ENCODE measurements at regions not wholly inside any gene's neighbourhood (a gene's known extent, or its start where the extent isn't known, plus 50 kb on each side); places are given as distances from the start of the nearest gene placed in this dataset.
A peak's percentile ranks its signal among the peaks of the same experiment; 100 is the strongest.

DNA sequence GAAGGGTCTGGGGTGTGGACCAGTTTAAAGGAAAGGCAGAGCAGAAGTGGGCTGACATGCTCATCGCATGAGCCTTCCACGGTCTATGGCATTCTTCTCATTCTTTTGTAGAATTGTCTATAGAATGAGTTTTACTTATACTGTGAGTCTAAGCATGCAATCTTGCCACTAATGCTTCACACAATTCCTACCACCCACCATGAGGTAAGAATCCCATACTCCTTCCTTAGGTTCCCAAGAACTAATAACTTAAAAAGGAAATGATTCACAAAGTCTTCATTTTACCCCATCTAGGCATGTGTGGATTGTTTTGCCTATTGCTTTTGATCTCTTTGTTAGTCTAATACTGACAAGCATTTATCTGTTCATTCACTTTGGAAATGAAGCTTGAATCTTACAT is 195.2 kb downstream of the LY86 start:
- TF ChIP-seq CTCF (conservative IDR thresholded peaks at IDR 0.05; ENCODE audit: low read depth, low read length): no peak
- DNase-seq (ENCODE audit: low read depth): no peak
- H3K4me3 ChIP-seq (ENCODE audit: low read depth, low read length): no peak overlapping the region

DNA sequence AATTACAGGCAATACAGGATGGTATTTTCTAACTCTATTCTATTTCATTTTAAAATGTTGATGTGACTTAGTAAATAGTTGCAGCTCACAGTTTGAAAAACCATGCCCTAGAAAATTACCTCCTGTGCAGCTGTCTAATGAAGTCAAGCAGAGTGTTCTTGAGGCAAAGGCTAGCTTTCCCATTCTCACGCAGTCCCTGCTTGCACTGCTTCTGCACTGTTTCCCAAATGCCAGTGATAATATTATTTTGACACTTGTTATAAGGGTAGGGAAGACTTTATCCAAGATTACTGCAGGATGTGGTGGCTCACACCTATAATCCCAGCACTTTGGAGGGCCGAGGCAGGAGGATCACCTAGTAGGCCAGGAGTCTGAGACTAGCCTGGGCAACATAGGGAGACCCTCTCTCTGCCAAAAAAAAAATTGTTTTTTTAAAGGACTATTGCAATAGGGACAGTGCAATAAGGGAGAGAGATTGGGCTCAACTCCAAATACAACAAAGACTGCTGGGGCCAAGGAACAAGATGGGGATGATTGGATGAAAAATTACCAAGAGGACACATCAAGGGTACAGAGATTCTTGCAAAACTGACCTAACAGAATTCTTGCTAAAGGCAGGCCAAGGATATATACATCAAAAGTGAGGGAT is 196.1 kb downstream of the LY86 start:
- H3K4me3 ChIP-seq (ENCODE audit: low read depth, low read length): no peak overlapping the region
- no peak for TF ChIP-seq CTCF (conservative IDR thresholded peaks at IDR 0.05; ENCODE audit: low read depth, low read length)
- DNase-seq (ENCODE audit: low read depth): no peak

DNA sequence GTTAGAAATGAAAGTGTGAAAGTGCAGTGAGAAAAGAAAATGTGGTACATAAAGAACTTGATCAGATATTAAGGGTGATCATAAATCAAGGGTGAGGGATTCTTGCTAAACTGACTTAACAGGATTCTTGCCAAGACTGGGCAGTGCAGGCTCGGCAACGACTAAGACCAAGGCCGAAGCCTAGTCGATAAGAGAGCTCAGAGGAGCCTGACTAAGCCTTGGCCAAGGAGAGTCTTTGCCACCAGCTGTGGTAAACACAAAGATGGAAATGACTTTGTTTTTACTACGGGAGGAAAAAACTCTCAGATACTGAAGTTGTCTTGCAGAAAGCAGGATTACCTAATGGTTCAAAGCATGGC is 196.6 kb downstream of the LY86 start:
- TF ChIP-seq CTCF (conservative IDR thresholded peaks at IDR 0.05; ENCODE audit: low read depth, low read length): no peak
- DNase-seq (ENCODE audit: low read depth): no peak
- no peak overlapping the region for H3K4me3 ChIP-seq (ENCODE audit: low read depth, low read length)

DNA sequence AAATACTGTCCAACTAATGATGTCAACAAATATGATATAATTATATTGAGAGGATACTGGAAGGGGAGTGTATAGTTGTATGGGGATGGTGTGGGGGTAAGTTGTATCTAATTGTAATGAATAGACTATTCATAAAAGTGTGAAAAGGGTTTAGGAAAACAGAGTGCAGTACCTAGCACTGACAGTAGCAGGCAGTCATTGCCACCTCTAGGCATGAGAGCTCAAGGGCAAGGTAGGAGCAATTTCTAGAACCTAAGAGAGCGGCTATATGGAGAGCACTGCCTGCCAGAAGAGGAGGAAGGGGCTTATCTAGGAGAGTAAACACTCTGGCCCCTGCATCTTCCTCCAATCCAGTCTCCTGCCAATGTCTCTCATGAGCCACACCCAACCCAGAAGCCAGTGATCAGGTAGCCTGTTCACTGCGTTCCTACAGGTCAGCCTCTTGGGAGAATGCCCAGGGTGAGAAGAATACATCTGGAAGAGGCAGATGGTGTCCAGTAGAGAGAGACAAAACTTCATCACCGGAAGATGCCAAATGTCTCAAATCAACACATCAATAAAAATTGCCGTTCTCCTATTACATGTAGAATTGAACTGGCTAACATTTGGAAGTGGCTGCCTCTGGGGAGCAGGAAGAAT is 200.0 kb downstream of the LY86 start:
- TF ChIP-seq CTCF (conservative IDR thresholded peaks at IDR 0.05; ENCODE audit: low read depth, low read length): peak; percentile 63
- H3K4me3 ChIP-seq (ENCODE audit: low read depth, low read length): no peak overlapping the region
- no peak for DNase-seq (ENCODE audit: low read depth)

DNA sequence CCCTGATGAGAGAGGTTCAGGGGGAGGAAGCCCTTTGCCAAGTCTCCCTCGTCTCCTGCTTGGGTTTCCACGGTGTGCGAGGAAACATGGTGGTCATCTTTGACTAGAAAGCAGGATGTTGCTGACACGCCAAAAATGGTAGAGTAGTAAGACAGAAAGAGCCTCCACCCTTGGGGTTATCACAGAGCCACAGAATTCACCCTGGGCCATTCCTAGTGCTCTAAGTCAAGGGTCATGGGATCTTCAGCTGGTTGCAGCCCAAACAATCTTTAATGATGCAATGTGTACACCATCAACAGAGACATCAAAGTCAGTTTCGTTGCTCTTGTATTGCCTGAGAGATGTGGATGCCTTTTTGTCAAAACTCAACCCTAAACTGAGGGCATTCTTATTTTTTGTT is 201.9 kb downstream of the LY86 start:
- TF ChIP-seq CTCF (conservative IDR thresholded peaks at IDR 0.05; ENCODE audit: low read depth, low read length): no peak
- DNase-seq (ENCODE audit: low read depth): no peak
- H3K4me3 ChIP-seq (ENCODE audit: low read depth, low read length): no peak overlapping the region

DNA sequence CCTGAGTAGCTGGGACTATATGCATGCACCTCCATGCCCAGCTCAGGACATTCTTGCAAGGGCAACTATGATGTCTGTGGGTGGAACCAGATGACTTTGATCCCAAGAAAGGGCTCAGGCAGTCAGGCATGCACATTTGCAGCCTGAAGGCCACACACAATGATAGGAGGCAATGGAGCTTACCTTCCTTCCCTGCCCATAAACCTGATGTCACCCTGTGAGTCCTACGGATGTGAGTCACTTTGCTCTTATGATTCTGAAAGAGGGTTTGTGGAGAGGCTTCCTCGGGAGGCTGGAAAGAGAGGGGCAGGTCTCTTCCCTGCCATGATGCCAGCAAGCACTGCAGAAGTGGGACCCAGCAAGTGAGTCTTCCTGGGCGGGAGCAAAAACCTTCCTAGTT is 202.4 kb downstream of the LY86 start:
- no peak overlapping the region for H3K4me3 ChIP-seq (ENCODE audit: low read depth, low read length)
- peak; percentile 91 for DNase-seq (ENCODE audit: low read depth)
- TF ChIP-seq CTCF (conservative IDR thresholded peaks at IDR 0.05; ENCODE audit: low read depth, low read length): no peak

All from epithelial cell of proximal tubule (primary cell).